ENCODE measurements at regions not wholly inside any gene's neighbourhood (a gene's known extent, or its start where the extent isn't known, plus 50 kb on each side); places are given as distances from the start of the nearest gene placed in this dataset.

GRCh38 chr18:2002604-2003003, 568.7 kb downstream of the METTL4 start:
- no peak overlapping the region for H3K4ac ChIP-seq (ENCODE audit: low read depth in 1 of 2, low read length in 2 of 2)
- 76% methylated on average over 7 of the region's 7 CpGs for WGBS
- no peak overlapping the region for H3K9ac ChIP-seq (ENCODE audit: low read length)
- H4K91ac ChIP-seq (ENCODE audit: low read length), result no peak overlapping the region
- H2BK5ac ChIP-seq (ENCODE audit: low read depth, low read length, poor library complexity, severe bottlenecking), result no peak overlapping the region
- H3K79me1 ChIP-seq (replicated peaks; ENCODE audit: low read length, poor library complexity, severe bottlenecking), result no peaks in the 10 kb centered on the region
- H2BK12ac ChIP-seq (ENCODE audit: low read length in 2 of 2), result no peak overlapping the region
- no peaks in the 10 kb centered on the region for H3K4me1 ChIP-seq (ENCODE audit: control insufficient read depth, insufficient read depth, low read depth, low read length)
- H3K4me2 ChIP-seq (ENCODE audit: low read length, poor library complexity, severe bottlenecking), result no peak overlapping the region
- no peak overlapping the region for H2AFZ ChIP-seq (ENCODE audit: low read depth, low read length)
- no peaks in the 10 kb centered on the region for H3K9me3 ChIP-seq (ENCODE audit: control insufficient read depth, low read length)
- H2AK5ac ChIP-seq (ENCODE audit: low read length, severe bottlenecking), result no peak overlapping the region
- no peak overlapping the region for H4K8ac ChIP-seq (ENCODE audit: low read length)
- H3K14ac ChIP-seq (ENCODE audit: low read length in 2 of 2), result no peak overlapping the region
- no peak overlapping the region for H2BK15ac ChIP-seq (ENCODE audit: low read depth, poor library complexity, severe bottlenecking)
- no peaks in the 10 kb centered on the region for H3K36me3 ChIP-seq (ENCODE audit: control insufficient read depth in 1 of 2, insufficient read depth in 2 of 2, low read depth in 1 of 2, low read length in 2 of 2)
- H3K18ac ChIP-seq (ENCODE audit: low read depth in 1 of 2, low read length in 2 of 2), result no peak overlapping the region
- no peak overlapping the region for H3K4me3 ChIP-seq (ENCODE audit: insufficient read depth in 1 of 2, low read depth in 1 of 2, low read length in 2 of 2)
- H2BK120ac ChIP-seq (ENCODE audit: low read depth, low read length), result no peak overlapping the region
- H3K27ac ChIP-seq (ENCODE audit: low read length, poor library complexity, severe bottlenecking), result no peak overlapping the region
- H3K23ac ChIP-seq (ENCODE audit: low read length in 2 of 2), result no peak overlapping the region
- DNase-seq, result no peak
- no peaks in the 10 kb centered on the region for H3K27me3 ChIP-seq (ENCODE audit: control insufficient read depth in 1 of 2, insufficient read depth in 1 of 2, low read length in 2 of 2)

GRCh38 chr18:2009942-2010697, 561.2 kb downstream of the METTL4 start:
- no peak overlapping the region for H2BK15ac ChIP-seq (ENCODE audit: low read depth, poor library complexity, severe bottlenecking)
- no peak overlapping the region for H3K14ac ChIP-seq (ENCODE audit: low read length in 2 of 2)
- H3K23ac ChIP-seq (ENCODE audit: low read length in 2 of 2), result no peak overlapping the region
- no peaks in the 10 kb centered on the region for H3K79me1 ChIP-seq (replicated peaks; ENCODE audit: low read length, poor library complexity, severe bottlenecking)
- H3K9me3 ChIP-seq (ENCODE audit: control insufficient read depth, low read length), result no peaks in the 10 kb centered on the region
- no peak overlapping the region for H3K9ac ChIP-seq (ENCODE audit: low read length)
- no peak overlapping the region for H2AFZ ChIP-seq (ENCODE audit: low read depth, low read length)
- no peaks in the 10 kb centered on the region for H3K36me3 ChIP-seq (ENCODE audit: control insufficient read depth in 1 of 2, insufficient read depth in 2 of 2, low read depth in 1 of 2, low read length in 2 of 2)
- no peaks in the 10 kb centered on the region for H3K4me1 ChIP-seq (ENCODE audit: control insufficient read depth, insufficient read depth, low read depth, low read length)
- no peak overlapping the region for H4K8ac ChIP-seq (ENCODE audit: low read length)
- peak overlapping the region; percentile 56 for H3K27ac ChIP-seq (ENCODE audit: low read length, poor library complexity, severe bottlenecking)
- WGBS, result no CpG with 5 or more reads among the region's 2 CpGs
- H3K27me3 ChIP-seq (ENCODE audit: control insufficient read depth in 1 of 2, insufficient read depth in 1 of 2, low read length in 2 of 2), result no peaks in the 10 kb centered on the region
- H4K91ac ChIP-seq (ENCODE audit: low read length), result no peak overlapping the region
- H3K4me3 ChIP-seq (ENCODE audit: insufficient read depth in 1 of 2, low read depth in 1 of 2, low read length in 2 of 2), result no peak overlapping the region
- no peak overlapping the region for H3K4me2 ChIP-seq (ENCODE audit: low read length, poor library complexity, severe bottlenecking)
- H2AK5ac ChIP-seq (ENCODE audit: low read length, severe bottlenecking), result no peak overlapping the region
- no peak for DNase-seq
- no peak overlapping the region for H2BK12ac ChIP-seq (ENCODE audit: low read length in 2 of 2)
- H2BK5ac ChIP-seq (ENCODE audit: low read depth, low read length, poor library complexity, severe bottlenecking), result no peak overlapping the region
- no peak overlapping the region for H3K4ac ChIP-seq (ENCODE audit: low read depth in 1 of 2, low read length in 2 of 2)
- H2BK120ac ChIP-seq (ENCODE audit: low read depth, low read length), result no peak overlapping the region
- no peak overlapping the region for H3K18ac ChIP-seq (ENCODE audit: low read depth in 1 of 2, low read length in 2 of 2)

GRCh38 chr18:2027016-2027415, 544.3 kb downstream of the METTL4 start:
- H3K4me2 ChIP-seq (ENCODE audit: low read length, poor library complexity, severe bottlenecking), result no peak overlapping the region
- no peak overlapping the region for H2BK120ac ChIP-seq (ENCODE audit: low read depth, low read length)
- H3K36me3 ChIP-seq (ENCODE audit: control insufficient read depth in 1 of 2, insufficient read depth in 2 of 2, low read depth in 1 of 2, low read length in 2 of 2), result no peaks in the 10 kb centered on the region
- H3K9ac ChIP-seq (ENCODE audit: low read length), result no peak overlapping the region
- peak overlapping the region; percentile 43 for H2AK5ac ChIP-seq (ENCODE audit: low read length, severe bottlenecking)
- no peak overlapping the region for H2BK12ac ChIP-seq (ENCODE audit: low read length in 2 of 2)
- no peak overlapping the region for H3K4ac ChIP-seq (ENCODE audit: low read depth in 1 of 2, low read length in 2 of 2)
- H3K9me3 ChIP-seq (ENCODE audit: control insufficient read depth, low read length), result no peaks in the 10 kb centered on the region
- H3K14ac ChIP-seq (ENCODE audit: low read length in 2 of 2), result no peak overlapping the region
- WGBS, result 12% methylated on average over 1 of the region's 2 CpGs
- H3K79me1 ChIP-seq (replicated peaks; ENCODE audit: low read length, poor library complexity, severe bottlenecking), result no peaks in the 10 kb centered on the region
- H2AFZ ChIP-seq (ENCODE audit: low read depth, low read length), result no peak overlapping the region
- H3K27ac ChIP-seq (ENCODE audit: low read length, poor library complexity, severe bottlenecking), result peak overlapping the region; percentile 91
- H3K4me3 ChIP-seq (ENCODE audit: insufficient read depth in 1 of 2, low read depth in 1 of 2, low read length in 2 of 2), result no peak overlapping the region
- H2BK15ac ChIP-seq (ENCODE audit: low read depth, poor library complexity, severe bottlenecking), result no peak overlapping the region
- no peak overlapping the region for H3K23ac ChIP-seq (ENCODE audit: low read length in 2 of 2)
- H3K27me3 ChIP-seq (ENCODE audit: control insufficient read depth in 1 of 2, insufficient read depth in 1 of 2, low read length in 2 of 2), result no peaks in the 10 kb centered on the region
- H3K18ac ChIP-seq (ENCODE audit: low read depth in 1 of 2, low read length in 2 of 2), result no peak overlapping the region
- H4K91ac ChIP-seq (ENCODE audit: low read length), result no peak overlapping the region
- no peak overlapping the region for H2BK5ac ChIP-seq (ENCODE audit: low read depth, low read length, poor library complexity, severe bottlenecking)
- no peak for DNase-seq
- H4K8ac ChIP-seq (ENCODE audit: low read length), result no peak overlapping the region
- H3K4me1 ChIP-seq (ENCODE audit: control insufficient read depth, insufficient read depth, low read depth, low read length), result peaks cover 4% of the 10 kb centered on the region

GRCh38 chr18:2027756-2028155, 543.5 kb downstream of the METTL4 start:
- Histone ChIP-seq H2BK120ac (ENCODE audit: low read depth, low read length) (no peak overlapping the region), H3K18ac (ENCODE audit: low read depth in 1 of 2, low read length in 2 of 2) (no peak overlapping the region)

More at GRCh38 chr18:2027756-2028155, 543.5 kb downstream of the METTL4 start:
- H3K36me3 ChIP-seq (ENCODE audit: control insufficient read depth in 1 of 2, insufficient read depth in 2 of 2, low read depth in 1 of 2, low read length in 2 of 2), result no peaks in the 10 kb centered on the region
- H3K27ac ChIP-seq (ENCODE audit: low read length, poor library complexity, severe bottlenecking), result no peak overlapping the region
- no peak overlapping the region for H2AFZ ChIP-seq (ENCODE audit: low read depth, low read length)
- peaks cover 4% of the 10 kb centered on the region for H3K4me1 ChIP-seq (ENCODE audit: control insufficient read depth, insufficient read depth, low read depth, low read length)
- no peak overlapping the region for H3K4me2 ChIP-seq (ENCODE audit: low read length, poor library complexity, severe bottlenecking)
- no peaks in the 10 kb centered on the region for H3K9me3 ChIP-seq (ENCODE audit: control insufficient read depth, low read length)
- no peaks in the 10 kb centered on the region for H3K27me3 ChIP-seq (ENCODE audit: control insufficient read depth in 1 of 2, insufficient read depth in 1 of 2, low read length in 2 of 2)
- H3K9ac ChIP-seq (ENCODE audit: low read length), result no peak overlapping the region
- H3K4me3 ChIP-seq (ENCODE audit: insufficient read depth in 1 of 2, low read depth in 1 of 2, low read length in 2 of 2), result no peak overlapping the region
- no peak overlapping the region for H3K4ac ChIP-seq (ENCODE audit: low read depth in 1 of 2, low read length in 2 of 2)
- H2BK15ac ChIP-seq (ENCODE audit: low read depth, poor library complexity, severe bottlenecking), result no peak overlapping the region
- H2BK5ac ChIP-seq (ENCODE audit: low read depth, low read length, poor library complexity, severe bottlenecking), result no peak overlapping the region
- H3K23ac ChIP-seq (ENCODE audit: low read length in 2 of 2), result no peak overlapping the region
- H3K14ac ChIP-seq (ENCODE audit: low read length in 2 of 2), result no peak overlapping the region
- H2BK12ac ChIP-seq (ENCODE audit: low read length in 2 of 2), result no peak overlapping the region
- H4K8ac ChIP-seq (ENCODE audit: low read length), result no peak overlapping the region
- H3K79me1 ChIP-seq (replicated peaks; ENCODE audit: low read length, poor library complexity, severe bottlenecking), result no peaks in the 10 kb centered on the region
- H2AK5ac ChIP-seq (ENCODE audit: low read length, severe bottlenecking), result no peak overlapping the region
- H4K91ac ChIP-seq (ENCODE audit: low read length), result no peak overlapping the region
- no peak for DNase-seq
